ENCODE measurements at regions not wholly inside any gene's neighbourhood (a gene's known extent, or its start where the extent isn't known, plus 50 kb on each side); places are given as distances from the start of the nearest gene placed in this dataset.

DNA sequence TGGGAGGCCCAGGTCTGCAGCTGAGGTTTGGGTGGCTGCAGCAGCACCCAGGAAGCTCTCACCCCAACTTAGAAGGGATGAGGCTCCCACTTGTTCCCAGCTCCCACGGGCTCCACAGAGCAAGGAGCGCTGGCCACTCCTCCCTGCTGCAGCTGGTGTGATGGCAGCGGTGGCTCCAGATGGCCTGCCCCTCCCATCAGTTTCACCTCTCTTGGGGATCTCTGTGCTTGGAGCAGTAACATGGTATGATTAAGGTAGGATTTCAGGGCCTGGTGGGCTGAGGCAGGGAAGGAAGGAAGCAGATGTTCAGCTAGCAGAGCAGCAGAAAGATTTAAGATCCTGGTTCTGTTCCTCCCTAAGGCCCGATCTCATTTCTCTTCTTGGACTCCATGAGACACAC is 66.8 kb upstream of the KIF5B start:
- Histone ChIP-seq H3K79me2 (replicated peaks; ENCODE audit: insufficient read depth) (no peaks in the 10 kb centered on the region), H3K4me1 (ENCODE audit: insufficient read depth) (no peaks in the 10 kb centered on the region), H3K27me3 (ENCODE audit: insufficient read depth) (no peaks in the 10 kb centered on the region), H3K36me3 (ENCODE audit: insufficient read depth) (no peaks in the 10 kb centered on the region), H3K4me2 (no peak overlapping the region), H3K27ac (ENCODE audit: low read depth) (no peak overlapping the region), H3K4me3 (no peak overlapping the region), H3K9me2 (ENCODE audit: insufficient read depth) (0 out of 2 replicates have a peak, but pooled peaks cover 3% of the 10 kb centered on the region), H3F3A (replicated peaks; ENCODE audit: low read depth) (no peaks in the 10 kb centered on the region), H2AFZ (no peak overlapping the region), H4K20me1 (replicated peaks; ENCODE audit: insufficient read depth) (no peaks in the 10 kb centered on the region)
- Mint-ChIP-seq H3K36me3 (ENCODE audit: low read depth) (peaks cover 11% of the 10 kb centered on the region; the same call in 2 of the 3 replicates), H3K9me3 (peaks cover 15% of the 10 kb centered on the region), H3K27ac (no peak overlapping the region), H3K4me1 (no peaks in the 10 kb centered on the region), H3K27me3 (ENCODE audit: insufficient read depth, low read depth, poor library complexity) (no peaks in the 10 kb centered on the region), H3K4me3 (no peak overlapping the region)
- ATAC-seq (no peak), DNase-seq (ENCODE audit: low spot score) (no peak)
- TF ChIP-seq, protein P1, sequence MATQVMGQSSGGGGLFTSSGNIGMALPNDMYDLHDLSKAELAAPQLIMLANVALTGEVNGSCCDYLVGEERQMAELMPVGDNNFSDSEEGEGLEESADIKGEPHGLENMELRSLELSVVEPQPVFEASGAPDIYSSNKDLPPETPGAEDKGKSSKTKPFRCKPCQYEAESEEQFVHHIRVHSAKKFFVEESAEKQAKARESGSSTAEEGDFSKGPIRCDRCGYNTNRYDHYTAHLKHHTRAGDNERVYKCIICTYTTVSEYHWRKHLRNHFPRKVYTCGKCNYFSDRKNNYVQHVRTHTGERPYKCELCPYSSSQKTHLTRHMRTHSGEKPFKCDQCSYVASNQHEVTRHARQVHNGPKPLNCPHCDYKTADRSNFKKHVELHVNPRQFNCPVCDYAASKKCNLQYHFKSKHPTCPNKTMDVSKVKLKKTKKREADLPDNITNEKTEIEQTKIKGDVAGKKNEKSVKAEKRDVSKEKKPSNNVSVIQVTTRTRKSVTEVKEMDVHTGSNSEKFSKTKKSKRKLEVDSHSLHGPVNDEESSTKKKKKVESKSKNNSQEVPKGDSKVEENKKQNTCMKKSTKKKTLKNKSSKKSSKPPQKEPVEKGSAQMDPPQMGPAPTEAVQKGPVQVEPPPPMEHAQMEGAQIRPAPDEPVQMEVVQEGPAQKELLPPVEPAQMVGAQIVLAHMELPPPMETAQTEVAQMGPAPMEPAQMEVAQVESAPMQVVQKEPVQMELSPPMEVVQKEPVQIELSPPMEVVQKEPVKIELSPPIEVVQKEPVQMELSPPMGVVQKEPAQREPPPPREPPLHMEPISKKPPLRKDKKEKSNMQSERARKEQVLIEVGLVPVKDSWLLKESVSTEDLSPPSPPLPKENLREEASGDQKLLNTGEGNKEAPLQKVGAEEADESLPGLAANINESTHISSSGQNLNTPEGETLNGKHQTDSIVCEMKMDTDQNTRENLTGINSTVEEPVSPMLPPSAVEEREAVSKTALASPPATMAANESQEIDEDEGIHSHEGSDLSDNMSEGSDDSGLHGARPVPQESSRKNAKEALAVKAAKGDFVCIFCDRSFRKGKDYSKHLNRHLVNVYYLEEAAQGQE (IDR thresholded peaks at IDR 0.05; ENCODE audit: unreplicated experiment), result no peak
- TF ChIP-seq, protein P2, sequence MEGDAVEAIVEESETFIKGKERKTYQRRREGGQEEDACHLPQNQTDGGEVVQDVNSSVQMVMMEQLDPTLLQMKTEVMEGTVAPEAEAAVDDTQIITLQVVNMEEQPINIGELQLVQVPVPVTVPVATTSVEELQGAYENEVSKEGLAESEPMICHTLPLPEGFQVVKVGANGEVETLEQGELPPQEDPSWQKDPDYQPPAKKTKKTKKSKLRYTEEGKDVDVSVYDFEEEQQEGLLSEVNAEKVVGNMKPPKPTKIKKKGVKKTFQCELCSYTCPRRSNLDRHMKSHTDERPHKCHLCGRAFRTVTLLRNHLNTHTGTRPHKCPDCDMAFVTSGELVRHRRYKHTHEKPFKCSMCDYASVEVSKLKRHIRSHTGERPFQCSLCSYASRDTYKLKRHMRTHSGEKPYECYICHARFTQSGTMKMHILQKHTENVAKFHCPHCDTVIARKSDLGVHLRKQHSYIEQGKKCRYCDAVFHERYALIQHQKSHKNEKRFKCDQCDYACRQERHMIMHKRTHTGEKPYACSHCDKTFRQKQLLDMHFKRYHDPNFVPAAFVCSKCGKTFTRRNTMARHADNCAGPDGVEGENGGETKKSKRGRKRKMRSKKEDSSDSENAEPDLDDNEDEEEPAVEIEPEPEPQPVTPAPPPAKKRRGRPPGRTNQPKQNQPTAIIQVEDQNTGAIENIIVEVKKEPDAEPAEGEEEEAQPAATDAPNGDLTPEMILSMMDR (conservative IDR thresholded peaks at IDR 0.05; ENCODE audit: low read depth in 2 of 2), result no peak
- TF ChIP-seq EZH2phosphoT487 (IDR thresholded peaks at IDR 0.05; ENCODE audit: unreplicated experiment), result no peak
- TF ChIP-seq POLR2AphosphoS5 (IDR thresholded peaks at IDR 0.05; ENCODE audit: low read depth), result no peak
- no peak for TF ChIP-seq CREB1 (CRISPR knock-in tag; IDR thresholded peaks at IDR 0.05; ENCODE audit: low read depth)
- TF ChIP-seq, protein P3, sequence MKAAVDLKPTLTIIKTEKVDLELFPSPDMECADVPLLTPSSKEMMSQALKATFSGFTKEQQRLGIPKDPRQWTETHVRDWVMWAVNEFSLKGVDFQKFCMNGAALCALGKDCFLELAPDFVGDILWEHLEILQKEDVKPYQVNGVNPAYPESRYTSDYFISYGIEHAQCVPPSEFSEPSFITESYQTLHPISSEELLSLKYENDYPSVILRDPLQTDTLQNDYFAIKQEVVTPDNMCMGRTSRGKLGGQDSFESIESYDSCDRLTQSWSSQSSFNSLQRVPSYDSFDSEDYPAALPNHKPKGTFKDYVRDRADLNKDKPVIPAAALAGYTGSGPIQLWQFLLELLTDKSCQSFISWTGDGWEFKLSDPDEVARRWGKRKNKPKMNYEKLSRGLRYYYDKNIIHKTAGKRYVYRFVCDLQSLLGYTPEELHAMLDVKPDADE (IDR thresholded peaks at IDR 0.05), result no peak
- no peak for TF ChIP-seq JUNB (IDR thresholded peaks at IDR 0.05; ENCODE audit: unreplicated experiment)
- TF ChIP-seq EZH2 (IDR thresholded peaks at IDR 0.05; ENCODE audit: low read depth, unreplicated experiment), result no peak
- no peak for TF ChIP-seq STAT1 (IDR thresholded peaks at IDR 0.05; ENCODE audit: unreplicated experiment)
- TF ChIP-seq NANOG (IDR thresholded peaks at IDR 0.05; ENCODE audit: borderline replicate concordance), result no peak
- TF ChIP-seq ZNF114 (CRISPR knock-in tag; IDR thresholded peaks at IDR 0.05), result no peak
